GM18505 (cell line): ENCODE measurements at regions not wholly inside any gene's neighbourhood (a gene's known extent, or its start where the extent isn't known, plus 50 kb on each side); places are given as distances from the start of the nearest gene placed in this dataset.

Source experiments
- ATAC-seq: cut with Tn5 transposase; IDR thresholded peaks from one replicate; pipeline ENCODE4 v1.9.1; 2021; ENCODE audit not compliant: unreplicated experiment
- POLR2A ChIP-seq: IDR thresholded peaks from 4 replicates; pipeline ENCODE4 v1.6.1; 2011; ENCODE audit warnings: borderline replicate concordance; ENCODE audit not compliant: insufficient read depth, insufficient read length; ENCODE audit errors: extremely low read depth

- no peak for ATAC-seq
- TF ChIP-seq POLR2A = no peak
Observed at GRCh38 chr5:54679686-54680085, 162.1 kb downstream of the SNX18 start.

GRCh38 chr5:54678737-54679136 is 161.2 kb downstream of the SNX18 start:
- no peak for ATAC-seq
- TF ChIP-seq POLR2A = no peak

- no peak for TF ChIP-seq POLR2A
- no peak for ATAC-seq
Observed at GRCh38 chr5:54676481-54677340, 159.2 kb downstream of the SNX18 start.

GRCh38 chr5:54673523-54674225 is 156.1 kb downstream of the SNX18 start:
- ATAC-seq = peak; percentile 89
- no peak for TF ChIP-seq POLR2A

- no peak for TF ChIP-seq POLR2A
- ATAC-seq = no peak
Observed at GRCh38 chr5:54672871-54673270, 155.3 kb downstream of the SNX18 start.

GRCh38 chr5:54671681-54672080 is 154.1 kb downstream of the SNX18 start:
- no peak for ATAC-seq
- no peak for TF ChIP-seq POLR2A

- ATAC-seq = no peak
- no peak for TF ChIP-seq POLR2A
Observed at GRCh38 chr5:54671111-54671531, 153.6 kb downstream of the SNX18 start.

- no peak for ATAC-seq
- no peak for TF ChIP-seq POLR2A
Observed at GRCh38 chr5:54670281-54670680, 152.7 kb downstream of the SNX18 start.

- no peak for TF ChIP-seq POLR2A
- no peak for ATAC-seq
Observed at GRCh38 chr5:54669845-54670244, 152.3 kb downstream of the SNX18 start.

GRCh38 chr5:54669285-54669684 is 151.7 kb downstream of the SNX18 start:
- no peak for TF ChIP-seq POLR2A

GRCh38 chr5:54668096-54668495 is 150.5 kb downstream of the SNX18 start:
- ATAC-seq = no peak
- TF ChIP-seq POLR2A = no peak

More at GRCh38 chr5:54669285-54669684, 151.7 kb downstream of the SNX18 start:
- ATAC-seq = no peak

GRCh38 chr5:54667136-54667535 is 149.6 kb downstream of the SNX18 start:
- no peak for ATAC-seq
- no peak for TF ChIP-seq POLR2A

- no peak for ATAC-seq
Observed at GRCh38 chr5:54663866-54664265, 146.3 kb downstream of the SNX18 start.

GRCh38 chr5:54661111-54661510 is 143.6 kb downstream of the SNX18 start:
- no peak for ATAC-seq
- no peak for TF ChIP-seq POLR2A

More at GRCh38 chr5:54663866-54664265, 146.3 kb downstream of the SNX18 start:
- TF ChIP-seq POLR2A = no peak
